SK-N-SH treated with all-trans-retinoic acid at 6 μM for 48 hours (cell line): ENCODE measurements at regions not wholly inside any gene's neighbourhood (a gene's known extent, or its start where the extent isn't known, plus 50 kb on each side); places are given as distances from the start of the nearest gene placed in this dataset.

Source experiments
- ATAC-seq: fragments of 200-7000 bp; cut with Tn5 transposase; 3 replicates; pipeline ENCODE4 v1.9.1; 2020; ENCODE audit warnings: mild to moderate bottlenecking, moderate library complexity
- ARNTL ChIP-seq: fragments of 450-650 bp; formaldehyde crosslinking; IDR thresholded peaks from 2 replicates; pipeline ENCODE4 v1.5.0; 2020; ENCODE audit warnings: low read depth, mild to moderate bottlenecking, moderate library complexity, borderline replicate concordance
- BACH2 ChIP-seq: fragments of 250-450 bp; sonication (Bioruptor Pico); IDR thresholded peaks from 2 replicates; pipeline ENCODE4 v1.9.0; 2021; ENCODE audit warnings: mild to moderate bottlenecking, borderline replicate concordance
- CREB5 ChIP-seq: fragments of 250-450 bp; sonication (Bioruptor Pico); IDR thresholded peaks from 2 replicates; pipeline ENCODE4 v1.5.1; 2020; ENCODE audit warnings: low read depth, mild to moderate bottlenecking, moderate library complexity
- CSDC2 ChIP-seq: fragments of 250-450 bp; sonication (Bioruptor Pico); IDR thresholded peaks from 2 replicates; pipeline ENCODE4 v1.5.0; 2020; ENCODE audit warnings: mild to moderate bottlenecking, moderate library complexity
- CSRNP3 ChIP-seq: fragments of 250-450 bp; sonication (Bioruptor Pico); IDR thresholded peaks from 2 replicates; pipeline ENCODE4 v1.5.1; 2021; ENCODE audit warnings: mild to moderate bottlenecking, moderate library complexity
- ESRRG ChIP-seq: fragments of 250-450 bp; sonication (Bioruptor Pico); IDR thresholded peaks from 2 replicates; pipeline ENCODE4 v1.6.1; 2021; ENCODE audit warnings: mild to moderate bottlenecking
- ISL1 ChIP-seq: fragments of 250-450 bp; sonication (Bioruptor Pico); IDR thresholded peaks from 2 replicates; pipeline ENCODE4 v2.1.2; 2022; ENCODE audit warnings: mild to moderate bottlenecking, moderate library complexity
- OSR1 ChIP-seq: fragments of 250-450 bp; sonication (Bioruptor Pico); IDR thresholded peaks from 2 replicates; pipeline ENCODE4 v1.8.0; 2022; ENCODE audit warnings: moderate library complexity, mild to moderate bottlenecking, inconsistent platforms
- PATZ1 ChIP-seq: fragments of 250-450 bp; sonication (Bioruptor Pico); IDR thresholded peaks from 2 replicates; pipeline ENCODE4 v1.8.0; 2020; ENCODE audit warnings: mild to moderate bottlenecking, moderate library complexity, borderline replicate concordance
- POU6F1 ChIP-seq: fragments of 250-450 bp; sonication (Bioruptor Pico); IDR thresholded peaks from 2 replicates; pipeline ENCODE4 v1.8.0; 2021; ENCODE audit warnings: low read depth, mild to moderate bottlenecking, moderate library complexity, borderline replicate concordance
- PPARA ChIP-seq: fragments of 250-450 bp; sonication (Bioruptor Pico); IDR thresholded peaks from 2 replicates; pipeline ENCODE4 v1.5.0; 2020; ENCODE audit warnings: mild to moderate bottlenecking, borderline replicate concordance
- RARB ChIP-seq: fragments of 250-450 bp; sonication (Bioruptor Pico); IDR thresholded peaks from 2 replicates; pipeline ENCODE4 v1.8.0; 2021; ENCODE audit warnings: mild to moderate bottlenecking, moderate library complexity
- SNAI2 ChIP-seq: fragments of 250-450 bp; sonication (Bioruptor Pico); IDR thresholded peaks from 2 replicates; pipeline ENCODE4 v1.5.0; 2020; ENCODE audit warnings: mild to moderate bottlenecking, moderate library complexity
- TCF4 ChIP-seq: fragments of 250-450 bp; sonication (Bioruptor Pico); IDR thresholded peaks from 2 replicates; pipeline ENCODE4 v1.8.0; 2021; ENCODE audit warnings: mild to moderate bottlenecking, moderate library complexity, borderline replicate concordance
- TOX ChIP-seq: fragments of 250-450 bp; sonication (Bioruptor Pico); IDR thresholded peaks from 2 replicates; pipeline ENCODE4 v1.8.0; 2021; ENCODE audit warnings: mild to moderate bottlenecking, moderate library complexity, borderline replicate concordance
- TSHZ2 ChIP-seq: fragments of 250-450 bp; sonication (Bioruptor Pico); IDR thresholded peaks from 2 replicates; pipeline ENCODE4 v1.5.0; 2020; ENCODE audit warnings: mild to moderate bottlenecking, moderate library complexity
- ZC3H10 ChIP-seq: fragments of 250-450 bp; sonication (Bioruptor Pico); IDR thresholded peaks from 2 replicates; pipeline ENCODE4 v1.5.1; 2021; ENCODE audit warnings: mild to moderate bottlenecking, moderate library complexity
- ZFP3 ChIP-seq: fragments of 250-450 bp; sonication (Bioruptor Pico); IDR thresholded peaks from 2 replicates; pipeline ENCODE4 v1.5.0; 2020; ENCODE audit warnings: mild to moderate bottlenecking, moderate library complexity
- ZFP30 ChIP-seq: fragments of 450-650 bp; formaldehyde crosslinking; IDR thresholded peaks from 2 replicates; pipeline ENCODE4 v1.5.0; 2022; ENCODE audit warnings: mild to moderate bottlenecking, moderate library complexity
- ZNF565 ChIP-seq: fragments of 450-650 bp; formaldehyde crosslinking; conservative IDR thresholded peaks from 2 replicates; pipeline ENCODE4 v1.5.0; 2020; ENCODE audit warnings: low read depth, mild to moderate bottlenecking, moderate library complexity
- ZNF70 ChIP-seq: fragments of 450-650 bp; formaldehyde crosslinking; IDR thresholded peaks from 2 replicates; pipeline ENCODE4 v1.5.0; 2020; ENCODE audit warnings: mild to moderate bottlenecking, moderate library complexity
- ZNF8 ChIP-seq: fragments of 450-650 bp; formaldehyde crosslinking; IDR thresholded peaks from 2 replicates; pipeline ENCODE4 v1.5.0; 2020; ENCODE audit warnings: mild to moderate bottlenecking, moderate library complexity

- ATAC-seq: no peak
- TF ChIP-seq ISL1 (CRISPR knock-in tag) (no peak), ZNF70 (CRISPR knock-in tag) (no peak), OSR1 (CRISPR knock-in tag) (no peak), ZNF565 (no peak), ESRRG (CRISPR knock-in tag) (no peak), CSDC2 (CRISPR knock-in tag) (no peak), PATZ1 (CRISPR knock-in tag) (no peak), CREB5 (CRISPR knock-in tag) (no peak), SNAI2 (CRISPR knock-in tag) (no peak), ZNF8 (CRISPR knock-in tag) (no peak), ZFP30 (CRISPR knock-in tag) (no peak), ZC3H10 (CRISPR knock-in tag) (no peak), PPARA (CRISPR knock-in tag) (no peak), TOX (CRISPR knock-in tag) (no peak), ARNTL (CRISPR knock-in tag) (no peak), RARB (CRISPR knock-in tag) (no peak), CSRNP3 (CRISPR knock-in tag) (no peak), POU6F1 (CRISPR knock-in tag) (no peak)
These were observed 520.8 kb upstream of the HS3ST5 start for GRCh38 chr6:114863610-114864009.

- ATAC-seq: no peak
- TF ChIP-seq ARNTL (CRISPR knock-in tag) (no peak), ISL1 (CRISPR knock-in tag) (peak; percentile 44), POU6F1 (CRISPR knock-in tag) (no peak), BACH2 (CRISPR knock-in tag) (no peak), ZNF565 (no peak)
- TF ChIP-seq, all 23 proteins: peak for 1
These were observed 520.0 kb upstream of the HS3ST5 start for GRCh38 chr6:114862819-114863218.

- no peak for ATAC-seq
- TF ChIP-seq CREB5 (CRISPR knock-in tag) (no peak), BACH2 (CRISPR knock-in tag) (no peak), TOX (CRISPR knock-in tag) (no peak), ZNF70 (CRISPR knock-in tag) (no peak), ZNF8 (CRISPR knock-in tag) (no peak), ZFP30 (CRISPR knock-in tag) (no peak), ARNTL (CRISPR knock-in tag) (no peak), ZNF565 (no peak), POU6F1 (CRISPR knock-in tag) (no peak), TCF4 (no peak), OSR1 (CRISPR knock-in tag) (no peak), ZFP3 (CRISPR knock-in tag) (no peak), TSHZ2 (CRISPR knock-in tag) (no peak)
These were observed 519.2 kb upstream of the HS3ST5 start for GRCh38 chr6:114862064-114862463.
